Stomach (tissue), 8 donors: ENCODE measurements at regions not wholly inside any gene's neighbourhood (a gene's known extent, or its start where the extent isn't known, plus 50 kb on each side); places are given as distances from the start of the nearest gene placed in this dataset.

ENCODE experiments used
- DNase-seq, 2 donors: peaks; one replicate each; pipeline versions ENCODE4 v3.0.0 to v3.0.0-alpha.2; 2013 to 2019
- H3K27ac ChIP-seq, 5 donors: fragments of 200-600 bp in 4 of 5; sonication (generic) in 4 of 5; one replicate each; pipeline ENCODE4 v1.5.1; 2013 to 2019; ENCODE audit warnings: mild to moderate bottlenecking in 1 of 5, moderate library complexity in 1 of 5
- H3K27me3 ChIP-seq, 3 donors: fragments of 200-600 bp; sonication (generic); one replicate each; pipeline ENCODE4 v1.5.1; 2017 to 2019; ENCODE audit warnings: mixed run types in 1 of 3
- H3K36me3 ChIP-seq, 4 donors: fragments of 200-600 bp; sonication (generic); 1 replicate in 3 of 4; 2 replicates in 1 of 4; pipeline ENCODE4 v1.5.1; 2016 to 2019
- H3K4me1 ChIP-seq, 4 donors: fragments of 200-600 bp; sonication (generic); one replicate each; pipeline ENCODE4 v1.5.1; 2016 to 2019
- H3K4me3 ChIP-seq, 4 donors: fragments of 200-600 bp; sonication (generic) in 3 of 4; one replicate each; pipeline ENCODE4 v1.5.1; 2016 to 2019; ENCODE audit warnings: mild to moderate bottlenecking in 1 of 4
- H3K9me3 ChIP-seq, 4 donors: fragments of 200-600 bp; sonication (generic); one replicate each; pipeline ENCODE4 v1.5.1; 2016 to 2019
- CTCF ChIP-seq, 7 experiments: fragments of 450-650 bp in 4 of 7; fragments of 200-600 bp in 3 of 7; sonication (generic) in 3 of 7; IDR thresholded peaks; one replicate each; pipeline ENCODE4 v1.5.1; 2016 to 2019; ENCODE audit warnings: antibody characterized with exemption in 7 of 7, control low read depth in 2 of 7, mild to moderate bottlenecking in 1 of 7
- EP300 ChIP-seq: sonication (generic); formaldehyde crosslinking; IDR thresholded peaks from one replicate; pipeline ENCODE4 v1.6.1; 2017; ENCODE audit warnings: antibody characterized with exemption
- POLR2A ChIP-seq, 4 donors: fragments of 450-650 bp; IDR thresholded peaks; one replicate each; pipeline ENCODE4 v1.6.1; 2016; ENCODE audit warnings: antibody characterized with exemption in 4 of 4, control low read depth in 2 of 4, mild to moderate bottlenecking in 1 of 4, moderate library complexity in 1 of 4
- POLR2AphosphoS5 ChIP-seq, 3 donors: sonication (generic); formaldehyde crosslinking; IDR thresholded peaks; one replicate each; pipeline ENCODE4 v1.6.1; 2016; ENCODE audit warnings: antibody characterized with exemption in 3 of 3
- WGBS, 5 donors: extraction: QIAGEN DNeasy Blood & Tissue Kit in 3 of 5; methylation state at CpG; one replicate each; pipeline versions ENCODE4 v1.1.5 to v1.1.7; 2013 to 2018; 5-methylcytosine and 5-hydroxymethylcytosine counted together
- intact Hi-C: fragments of 100-400 bp; cut with DNase I; formaldehyde crosslinking; loops from one replicate; pipeline ENCODE4 v1.15.1; 2023; ENCODE audit warnings: low total_unique reads
- donor health status: healthy with polysubstance abuse.
- donor health status: Bipolar disorder and iron deficiency.
- donor health status: healthy.

- no peak for TF ChIP-seq POLR2AphosphoS5 (IDR thresholded peaks at IDR 0.05)
- TF ChIP-seq EP300 = no peak
- TF ChIP-seq CTCF (IDR thresholded peaks at IDR 0.05) = no peak
- no peak for TF ChIP-seq POLR2A (IDR thresholded peaks at IDR 0.05)
- 89 to 94% (median 93%) methylated on average over 6 of the region's 6 CpGs for WGBS, 5 donors
- no peaks in the 10 kb centered on the region for H3K36me3 ChIP-seq
- peaks cover 6 to 22% (median 14%) of the 10 kb centered on the region in 4 donors for H3K4me1 ChIP-seq
- no peaks in the 10 kb centered on the region for H3K27me3 ChIP-seq
- intact Hi-C loops = no loop called here
- DNase-seq = no peak
- no peak overlapping the region for H3K4me3 ChIP-seq
- H3K27ac ChIP-seq = no peak overlapping the region
- no peaks in the 10 kb centered on the region for H3K9me3 ChIP-seq
Measured at GRCh38 chr1:56370513-56370912, 208.8 kb downstream of the PLPP3 start.

- Histone ChIP-seq H3K36me3 (no peaks in the 10 kb centered on the region), H3K27me3 (no peaks in the 10 kb centered on the region), H3K27ac (no peak overlapping the region), H3K9me3 (no peaks in the 10 kb centered on the region), H3K4me3 (no peak overlapping the region), H3K4me1 (no peaks in the 10 kb centered on the region)
- TF ChIP-seq POLR2A (IDR thresholded peaks at IDR 0.05) = no peak
- TF ChIP-seq CTCF (IDR thresholded peaks at IDR 0.05) = no peak
- TF ChIP-seq EP300 = no peak
- TF ChIP-seq POLR2AphosphoS5 (IDR thresholded peaks at IDR 0.05) = no peak
- 74 to 86% (median 79%) methylated on average over 7 of the region's 7 CpGs for WGBS, 5 donors
- intact Hi-C loops = no loop called here
- DNase-seq = peak in 1 of 2 donors; percentile 23
Measured at GRCh38 chr1:56363007-56363770, 216.2 kb downstream of the PLPP3 start.

- 74 to 91% (median 86%) methylated on average over 3 of the region's 3 CpGs for WGBS, 5 donors
- intact Hi-C loops = no loop called here
- H3K4me3 ChIP-seq = no peak overlapping the region
- H3K4me1 ChIP-seq = no peaks in the 10 kb centered on the region
- TF ChIP-seq POLR2A (IDR thresholded peaks at IDR 0.05) (no peak), CTCF (IDR thresholded peaks at IDR 0.05) (no peak), POLR2AphosphoS5 (IDR thresholded peaks at IDR 0.05) (no peak), EP300 (no peak)
- no peak for DNase-seq
- H3K27me3 ChIP-seq = no peaks in the 10 kb centered on the region
- no peaks in the 10 kb centered on the region for H3K36me3 ChIP-seq
- H3K27ac ChIP-seq = no peak overlapping the region
- H3K9me3 ChIP-seq = no peaks in the 10 kb centered on the region
Measured at GRCh38 chr1:56360021-56360420, 219.3 kb downstream of the PLPP3 start.

- Histone ChIP-seq H3K4me3 (no peak overlapping the region), H3K9me3 (no peaks in the 10 kb centered on the region), H3K27me3 (no peaks in the 10 kb centered on the region), H3K27ac (no peak overlapping the region), H3K4me1 (no peaks in the 10 kb centered on the region), H3K36me3 (no peaks in the 10 kb centered on the region)
- 77 to 90% (median 86%) methylated on average over 2 of the region's 2 CpGs for WGBS, 5 donors
- DNase-seq = no peak
- intact Hi-C loops = no loop called here
- no peak for TF ChIP-seq POLR2AphosphoS5 (IDR thresholded peaks at IDR 0.05)
- no peak for TF ChIP-seq POLR2A (IDR thresholded peaks at IDR 0.05)
- TF ChIP-seq EP300 = no peak
- no peak for TF ChIP-seq CTCF (IDR thresholded peaks at IDR 0.05)
Measured at GRCh38 chr1:56359056-56359455, 220.3 kb downstream of the PLPP3 start.
